ENCODE measurements at regions not wholly inside any gene's neighbourhood (a gene's known extent, or its start where the extent isn't known, plus 50 kb on each side); places are given as distances from the start of the nearest gene placed in this dataset.

GRCh38 chr3:72439321-72440183, 408.7 kb downstream of the SHQ1 start:
- TF ChIP-seq, protein P1, sequence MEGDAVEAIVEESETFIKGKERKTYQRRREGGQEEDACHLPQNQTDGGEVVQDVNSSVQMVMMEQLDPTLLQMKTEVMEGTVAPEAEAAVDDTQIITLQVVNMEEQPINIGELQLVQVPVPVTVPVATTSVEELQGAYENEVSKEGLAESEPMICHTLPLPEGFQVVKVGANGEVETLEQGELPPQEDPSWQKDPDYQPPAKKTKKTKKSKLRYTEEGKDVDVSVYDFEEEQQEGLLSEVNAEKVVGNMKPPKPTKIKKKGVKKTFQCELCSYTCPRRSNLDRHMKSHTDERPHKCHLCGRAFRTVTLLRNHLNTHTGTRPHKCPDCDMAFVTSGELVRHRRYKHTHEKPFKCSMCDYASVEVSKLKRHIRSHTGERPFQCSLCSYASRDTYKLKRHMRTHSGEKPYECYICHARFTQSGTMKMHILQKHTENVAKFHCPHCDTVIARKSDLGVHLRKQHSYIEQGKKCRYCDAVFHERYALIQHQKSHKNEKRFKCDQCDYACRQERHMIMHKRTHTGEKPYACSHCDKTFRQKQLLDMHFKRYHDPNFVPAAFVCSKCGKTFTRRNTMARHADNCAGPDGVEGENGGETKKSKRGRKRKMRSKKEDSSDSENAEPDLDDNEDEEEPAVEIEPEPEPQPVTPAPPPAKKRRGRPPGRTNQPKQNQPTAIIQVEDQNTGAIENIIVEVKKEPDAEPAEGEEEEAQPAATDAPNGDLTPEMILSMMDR (IDR thresholded peaks at IDR 0.05), result no peak
- no peak for TF ChIP-seq POLR2A (IDR thresholded peaks at IDR 0.05)

Measured in testis (tissue), 2 donors.